Lower lobe of right lung (tissue), 2 donors: ENCODE measurements at regions not wholly inside any gene's neighbourhood (a gene's known extent, or its start where the extent isn't known, plus 50 kb on each side); places are given as distances from the start of the nearest gene placed in this dataset.

Experiments
- ATAC-seq, 2 donors: fragments of 200-7000 bp; cut with Tn5 transposase; one replicate each; pipeline ENCODE4 v1.9.1; 2020 to 2022; ENCODE audit warnings: mild to moderate bottlenecking in 2 of 2, moderate library complexity in 2 of 2
- DNase-seq: peaks from one replicate; pipeline ENCODE4 v3.0.0-alpha.2; 2020
- H3K27ac ChIP-seq: fragments of 200-600 bp; one replicate; pipeline ENCODE4 v1.8.0; 2022
- H3K27me3 ChIP-seq: fragments of 200-600 bp; one replicate; pipeline ENCODE4 v1.8.0; 2022; ENCODE audit warnings: low read depth
- H3K36me3 ChIP-seq: fragments of 200-600 bp; one replicate; pipeline ENCODE4 v1.8.0; 2022; ENCODE audit warnings: mild to moderate bottlenecking
- H3K4me1 ChIP-seq: fragments of 200-600 bp; one replicate; pipeline ENCODE4 v1.8.0; 2022
- H3K4me3 ChIP-seq: fragments of 200-600 bp; one replicate; pipeline ENCODE4 v1.8.0; 2022; ENCODE audit warnings: mild to moderate bottlenecking
- H3K9me3 ChIP-seq: fragments of 200-600 bp; one replicate; pipeline ENCODE4 v1.8.0; 2022
- intact Hi-C: fragments of 100-400 bp; cut with DNase I; formaldehyde crosslinking; loops from one replicate; pipeline ENCODE4 v1.11.0; 2022
- TF ChIP-seq, protein P1 (sequence below): fragments of 200-600 bp; IDR thresholded peaks from one replicate; pipeline ENCODE4 v1.8.0; 2022; ENCODE audit warnings: antibody characterized with exemption, mild to moderate bottlenecking
- donor health status: DM: no; HTN: yes; CAD: no; lungs with severe emphysema.

- Histone ChIP-seq H3K36me3 (no peaks in the 10 kb centered on the region), H3K27ac (no peak overlapping the region), H3K4me1 (no peaks in the 10 kb centered on the region), H3K4me3 (no peak overlapping the region), H3K27me3 (no peaks in the 10 kb centered on the region), H3K9me3 (no peaks in the 10 kb centered on the region)
- TF ChIP-seq, protein P1, sequence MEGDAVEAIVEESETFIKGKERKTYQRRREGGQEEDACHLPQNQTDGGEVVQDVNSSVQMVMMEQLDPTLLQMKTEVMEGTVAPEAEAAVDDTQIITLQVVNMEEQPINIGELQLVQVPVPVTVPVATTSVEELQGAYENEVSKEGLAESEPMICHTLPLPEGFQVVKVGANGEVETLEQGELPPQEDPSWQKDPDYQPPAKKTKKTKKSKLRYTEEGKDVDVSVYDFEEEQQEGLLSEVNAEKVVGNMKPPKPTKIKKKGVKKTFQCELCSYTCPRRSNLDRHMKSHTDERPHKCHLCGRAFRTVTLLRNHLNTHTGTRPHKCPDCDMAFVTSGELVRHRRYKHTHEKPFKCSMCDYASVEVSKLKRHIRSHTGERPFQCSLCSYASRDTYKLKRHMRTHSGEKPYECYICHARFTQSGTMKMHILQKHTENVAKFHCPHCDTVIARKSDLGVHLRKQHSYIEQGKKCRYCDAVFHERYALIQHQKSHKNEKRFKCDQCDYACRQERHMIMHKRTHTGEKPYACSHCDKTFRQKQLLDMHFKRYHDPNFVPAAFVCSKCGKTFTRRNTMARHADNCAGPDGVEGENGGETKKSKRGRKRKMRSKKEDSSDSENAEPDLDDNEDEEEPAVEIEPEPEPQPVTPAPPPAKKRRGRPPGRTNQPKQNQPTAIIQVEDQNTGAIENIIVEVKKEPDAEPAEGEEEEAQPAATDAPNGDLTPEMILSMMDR = no peak
- intact Hi-C loops = no loop called here
- ATAC-seq (no peak), DNase-seq (no peak)
These were observed 84.8 kb upstream of the NUDT4 start for GRCh38 chr12:93292731-93293566.

GRCh38 chr12:93297032-93297431 is 80.7 kb upstream of the NUDT4 start:
- H3K27ac ChIP-seq = no peak overlapping the region
- no peak for DNase-seq
- intact Hi-C loops = no loop called here

GRCh38 chr12:93297536-93297935 is 80.2 kb upstream of the NUDT4 start:
- Histone ChIP-seq H3K4me1 (no peaks in the 10 kb centered on the region), H3K36me3 (no peaks in the 10 kb centered on the region), H3K9me3 (no peaks in the 10 kb centered on the region), H3K27ac (no peak overlapping the region), H3K4me3 (no peak overlapping the region), H3K27me3 (no peaks in the 10 kb centered on the region)
- DNase-seq (no peak), ATAC-seq (no peak)
- TF ChIP-seq, protein P1 = no peak
- intact Hi-C loops = no loop called here

More at GRCh38 chr12:93297032-93297431, 80.7 kb upstream of the NUDT4 start:
- Histone ChIP-seq H3K4me3 (no peak overlapping the region), H3K36me3 (no peaks in the 10 kb centered on the region), H3K27me3 (no peaks in the 10 kb centered on the region), H3K4me1 (no peaks in the 10 kb centered on the region), H3K9me3 (no peaks in the 10 kb centered on the region)
- no peak for ATAC-seq
- TF ChIP-seq, protein P1 = no peak

DNA sequence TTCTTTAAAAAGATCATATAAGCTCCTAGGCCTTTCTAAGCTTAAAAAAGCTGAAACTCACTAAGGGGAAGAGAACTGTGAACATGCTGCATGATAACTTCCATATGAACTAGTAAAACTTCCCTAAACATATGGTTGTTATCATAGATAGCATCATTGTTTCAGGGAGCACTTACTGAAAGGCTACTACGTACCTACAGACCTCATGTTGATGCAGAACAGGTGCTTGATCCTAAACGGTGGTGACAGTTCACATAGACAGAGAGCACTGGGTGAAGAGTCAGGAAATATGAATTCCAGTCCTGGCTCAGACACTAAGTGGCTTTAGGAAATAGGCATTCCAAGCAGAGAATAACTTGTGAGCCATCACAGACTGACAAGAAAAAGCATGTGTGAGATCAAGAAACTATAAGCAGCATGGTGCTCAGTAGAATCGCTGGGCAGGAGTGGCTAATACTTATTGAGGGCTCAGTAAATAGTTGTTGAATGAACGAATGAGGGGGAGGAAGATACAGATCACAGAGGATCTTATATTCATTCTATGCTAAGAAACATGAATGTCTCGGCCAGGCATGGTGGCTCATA is 78.4 kb upstream of the NUDT4 start:
- no peaks in the 10 kb centered on the region for H3K9me3 ChIP-seq
- intact Hi-C loops = no loop called here
- ATAC-seq (no peak), DNase-seq (no peak)
- H3K4me1 ChIP-seq = no peaks in the 10 kb centered on the region
- H3K4me3 ChIP-seq = no peak overlapping the region
- no peaks in the 10 kb centered on the region for H3K27me3 ChIP-seq
- no peaks in the 10 kb centered on the region for H3K36me3 ChIP-seq
- TF ChIP-seq, protein P1 = no peak
- H3K27ac ChIP-seq = no peak overlapping the region

DNA sequence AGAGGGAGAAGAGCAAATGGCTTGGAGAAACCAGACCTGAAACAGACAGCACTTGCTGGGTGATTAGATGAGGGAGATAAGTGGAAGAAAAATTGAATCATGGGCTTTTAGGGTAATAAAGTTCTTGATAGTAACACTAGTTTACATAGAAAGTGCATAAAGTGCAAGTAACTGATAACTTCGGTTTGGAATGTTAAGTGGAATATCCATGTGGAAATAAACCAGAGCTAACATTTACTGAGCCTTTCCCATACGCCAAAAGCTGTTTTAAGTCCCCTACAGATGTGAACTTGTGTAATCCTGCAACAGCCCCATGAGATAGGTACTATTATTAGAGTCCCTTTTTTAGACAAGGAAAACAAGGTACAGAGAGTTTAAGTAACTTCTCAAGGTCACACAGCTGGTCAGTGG is 77.1 kb upstream of the NUDT4 start:
- H3K4me1 ChIP-seq = no peaks in the 10 kb centered on the region
- H3K36me3 ChIP-seq = no peaks in the 10 kb centered on the region
- no peaks in the 10 kb centered on the region for H3K27me3 ChIP-seq
- no peak for DNase-seq
- intact Hi-C loops = no loop called here
- no peaks in the 10 kb centered on the region for H3K9me3 ChIP-seq
- no peak overlapping the region for H3K27ac ChIP-seq
- TF ChIP-seq, protein P1 = no peak
- ATAC-seq = no peak
- no peak overlapping the region for H3K4me3 ChIP-seq
